ENCODE measurements at regions not wholly inside any gene's neighbourhood (a gene's known extent, or its start where the extent isn't known, plus 50 kb on each side); places are given as distances from the start of the nearest gene placed in this dataset.

- Histone ChIP-seq H3K36me3 (no peaks in the 10 kb centered on the region), H3K27me3 (ENCODE audit: insufficient read depth, low read depth, severe bottlenecking) (peaks cover 41% of the 10 kb centered on the region), H3K9me3 (ENCODE audit: severe bottlenecking) (no peaks in the 10 kb centered on the region), H3K4me3 (ENCODE audit: low read depth, low read length) (no peak overlapping the region), H3K27ac (no peak overlapping the region)
- DNase-seq, result no peak
- TF ChIP-seq, protein P1, sequence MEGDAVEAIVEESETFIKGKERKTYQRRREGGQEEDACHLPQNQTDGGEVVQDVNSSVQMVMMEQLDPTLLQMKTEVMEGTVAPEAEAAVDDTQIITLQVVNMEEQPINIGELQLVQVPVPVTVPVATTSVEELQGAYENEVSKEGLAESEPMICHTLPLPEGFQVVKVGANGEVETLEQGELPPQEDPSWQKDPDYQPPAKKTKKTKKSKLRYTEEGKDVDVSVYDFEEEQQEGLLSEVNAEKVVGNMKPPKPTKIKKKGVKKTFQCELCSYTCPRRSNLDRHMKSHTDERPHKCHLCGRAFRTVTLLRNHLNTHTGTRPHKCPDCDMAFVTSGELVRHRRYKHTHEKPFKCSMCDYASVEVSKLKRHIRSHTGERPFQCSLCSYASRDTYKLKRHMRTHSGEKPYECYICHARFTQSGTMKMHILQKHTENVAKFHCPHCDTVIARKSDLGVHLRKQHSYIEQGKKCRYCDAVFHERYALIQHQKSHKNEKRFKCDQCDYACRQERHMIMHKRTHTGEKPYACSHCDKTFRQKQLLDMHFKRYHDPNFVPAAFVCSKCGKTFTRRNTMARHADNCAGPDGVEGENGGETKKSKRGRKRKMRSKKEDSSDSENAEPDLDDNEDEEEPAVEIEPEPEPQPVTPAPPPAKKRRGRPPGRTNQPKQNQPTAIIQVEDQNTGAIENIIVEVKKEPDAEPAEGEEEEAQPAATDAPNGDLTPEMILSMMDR (IDR thresholded peaks at IDR 0.05; ENCODE audit: low read depth, low read length), result no peak
Measured at GRCh38 chr3:95148107-95148506, 1085.2 kb downstream of the NSUN3 start.

GRCh38 chr3:95151590-95151989, 1088.7 kb downstream of the NSUN3 start:
- TF ChIP-seq, protein P1 (IDR thresholded peaks at IDR 0.05; ENCODE audit: low read depth, low read length), result no peak
- Histone ChIP-seq H3K27ac (no peak overlapping the region), H3K4me3 (ENCODE audit: low read depth, low read length) (no peak overlapping the region), H3K36me3 (no peaks in the 10 kb centered on the region), H3K9me3 (ENCODE audit: severe bottlenecking) (no peaks in the 10 kb centered on the region), H3K27me3 (ENCODE audit: insufficient read depth, low read depth, severe bottlenecking) (peaks cover 37% of the 10 kb centered on the region)
- DNase-seq, result no peak

DNA sequence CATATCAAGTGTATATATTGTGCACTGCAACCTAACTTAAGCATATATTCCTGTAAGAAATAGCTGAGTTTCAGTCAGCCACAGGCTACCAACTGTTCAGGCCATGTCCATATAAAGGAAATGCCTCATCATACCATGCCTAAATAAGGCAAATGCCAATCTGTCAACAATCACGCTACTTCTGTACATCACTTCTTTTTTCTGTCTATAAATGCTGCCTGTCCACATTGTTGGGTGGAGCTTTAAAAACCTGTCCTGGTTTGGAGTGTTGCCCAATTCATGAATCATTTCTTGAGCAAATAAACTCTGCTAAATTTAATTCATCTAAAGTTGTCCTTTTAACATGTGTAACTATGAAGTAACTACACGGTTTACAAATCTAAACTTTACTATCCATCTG, 1091.9 kb downstream of the NSUN3 start:
- no peak for DNase-seq
- no peak overlapping the region for H3K4me3 ChIP-seq (ENCODE audit: low read depth, low read length)
- no peak overlapping the region for H3K27ac ChIP-seq
- TF ChIP-seq, protein P1 (IDR thresholded peaks at IDR 0.05; ENCODE audit: low read depth, low read length), result no peak
- peaks cover 3% of the 10 kb centered on the region for H3K9me3 ChIP-seq (ENCODE audit: severe bottlenecking)
- no peaks in the 10 kb centered on the region for H3K36me3 ChIP-seq
- peaks cover 17% of the 10 kb centered on the region for H3K27me3 ChIP-seq (ENCODE audit: insufficient read depth, low read depth, severe bottlenecking)

- no peaks in the 10 kb centered on the region for H3K36me3 ChIP-seq
- no peak overlapping the region for H3K4me3 ChIP-seq (ENCODE audit: low read depth, low read length)
- H3K9me3 ChIP-seq (ENCODE audit: severe bottlenecking), result peaks cover 3% of the 10 kb centered on the region
- peaks cover 12% of the 10 kb centered on the region for H3K27me3 ChIP-seq (ENCODE audit: insufficient read depth, low read depth, severe bottlenecking)
- no peak overlapping the region for H3K27ac ChIP-seq
- no peak for DNase-seq
- TF ChIP-seq, protein P1 (IDR thresholded peaks at IDR 0.05; ENCODE audit: low read depth, low read length), result no peak
Measured at GRCh38 chr3:95162794-95163193, 1099.9 kb downstream of the NSUN3 start.

- H3K4me3 ChIP-seq (ENCODE audit: low read depth, low read length), result no peak overlapping the region
- H3K27ac ChIP-seq, result no peak overlapping the region
- no peaks in the 10 kb centered on the region for H3K36me3 ChIP-seq
- TF ChIP-seq, protein P1 (IDR thresholded peaks at IDR 0.05; ENCODE audit: low read depth, low read length), result no peak
- H3K9me3 ChIP-seq (ENCODE audit: severe bottlenecking), result no peaks in the 10 kb centered on the region
- DNase-seq, result no peak
- peaks cover 17% of the 10 kb centered on the region for H3K27me3 ChIP-seq (ENCODE audit: insufficient read depth, low read depth, severe bottlenecking)
Measured at GRCh38 chr3:95167748-95168147, 1104.9 kb downstream of the NSUN3 start.

DNA sequence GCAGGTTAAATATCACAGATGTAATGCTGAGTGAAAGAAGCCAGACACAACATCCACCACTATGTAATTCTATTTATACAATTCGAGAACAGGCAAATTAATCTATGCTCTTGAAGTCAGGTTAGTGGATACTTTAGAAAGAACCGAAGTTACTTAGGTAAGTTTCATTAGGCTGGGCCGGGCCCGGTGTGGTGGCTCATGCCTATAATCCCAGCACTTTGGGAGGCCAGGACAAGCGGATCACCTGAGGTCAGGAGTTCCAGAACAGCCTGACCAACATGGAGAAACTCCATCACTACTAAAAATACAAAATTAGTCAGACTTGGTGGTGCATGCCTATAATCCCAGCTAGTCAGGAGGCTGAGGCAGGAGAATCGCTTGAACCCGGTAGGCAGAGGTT, 1105.7 kb downstream of the NSUN3 start:
- no peak for DNase-seq
- Histone ChIP-seq H3K4me3 (ENCODE audit: low read depth, low read length) (no peak overlapping the region), H3K27me3 (ENCODE audit: insufficient read depth, low read depth, severe bottlenecking) (peaks cover 14% of the 10 kb centered on the region), H3K27ac (no peak overlapping the region), H3K36me3 (no peaks in the 10 kb centered on the region), H3K9me3 (ENCODE audit: severe bottlenecking) (no peaks in the 10 kb centered on the region)
- TF ChIP-seq, protein P1 (IDR thresholded peaks at IDR 0.05; ENCODE audit: low read depth, low read length), result no peak
